ENCODE measurements at regions not wholly inside any gene's neighbourhood (a gene's known extent, or its start where the extent isn't known, plus 50 kb on each side); places are given as distances from the start of the nearest gene placed in this dataset.

GRCh38 chr6:115360602-115361325 is 699.9 kb downstream of the FRK start:
- DNase-seq: no peak
- no peaks in the 10 kb centered on the region for H3K36me3 ChIP-seq
- H3K4me3 ChIP-seq (ENCODE audit: low read depth, low read length): no peak overlapping the region
- TF ChIP-seq CTCF (IDR thresholded peaks at IDR 0.05; ENCODE audit: low read depth, low read length): no peak
- H3K4me1 ChIP-seq: peaks cover 8% of the 10 kb centered on the region
- peaks cover under 1% of the 10 kb centered on the region; the same call in 1 of the 2 replicates for H3K9me3 ChIP-seq
- H3K27me3 ChIP-seq: no peaks in the 10 kb centered on the region

- no peak overlapping the region for H3K4me3 ChIP-seq (ENCODE audit: low read depth, low read length)
- H3K36me3 ChIP-seq: no peaks in the 10 kb centered on the region
- DNase-seq: no peak
- no peaks in the 10 kb centered on the region for H3K9me3 ChIP-seq
- no peaks in the 10 kb centered on the region for H3K27me3 ChIP-seq
- H3K4me1 ChIP-seq: peaks cover 8% of the 10 kb centered on the region
- no peak for TF ChIP-seq CTCF (IDR thresholded peaks at IDR 0.05; ENCODE audit: low read depth, low read length)
Observed at GRCh38 chr6:115358616-115359015, 702.1 kb downstream of the FRK start.

GRCh38 chr6:115356371-115356770 is 704.3 kb downstream of the FRK start:
- H3K4me1 ChIP-seq: peaks cover 4% of the 10 kb centered on the region; the same call in 1 of the 2 replicates
- no peaks in the 10 kb centered on the region for H3K36me3 ChIP-seq
- no peaks in the 10 kb centered on the region for H3K9me3 ChIP-seq
- DNase-seq: no peak
- TF ChIP-seq CTCF (IDR thresholded peaks at IDR 0.05; ENCODE audit: low read depth, low read length): no peak
- no peak overlapping the region for H3K4me3 ChIP-seq (ENCODE audit: low read depth, low read length)
- no peaks in the 10 kb centered on the region for H3K27me3 ChIP-seq

- Histone ChIP-seq H3K4me1 (no peaks in the 10 kb centered on the region), H3K27me3 (no peaks in the 10 kb centered on the region), H3K4me3 (ENCODE audit: low read depth, low read length) (no peak overlapping the region), H3K36me3 (no peaks in the 10 kb centered on the region), H3K9me3 (no peaks in the 10 kb centered on the region)
- no peak for TF ChIP-seq CTCF (IDR thresholded peaks at IDR 0.05; ENCODE audit: low read depth, low read length)
- no peak for DNase-seq
Observed at GRCh38 chr6:115323001-115323400, 737.7 kb downstream of the FRK start.

- no peaks in the 10 kb centered on the region for H3K27me3 ChIP-seq
- no peak for TF ChIP-seq CTCF (IDR thresholded peaks at IDR 0.05; ENCODE audit: low read depth, low read length)
- H3K4me3 ChIP-seq (ENCODE audit: low read depth, low read length): no peak overlapping the region
Observed at GRCh38 chr6:115319823-115320222, 740.9 kb downstream of the FRK start.

GRCh38 chr6:115310156-115310555 is 750.5 kb downstream of the FRK start:
- H3K27me3 ChIP-seq: no peaks in the 10 kb centered on the region

More at GRCh38 chr6:115319823-115320222, 740.9 kb downstream of the FRK start:
- no peaks in the 10 kb centered on the region for H3K36me3 ChIP-seq
- H3K4me1 ChIP-seq: no peaks in the 10 kb centered on the region
- no peak for DNase-seq
- no peaks in the 10 kb centered on the region for H3K9me3 ChIP-seq

More at GRCh38 chr6:115310156-115310555, 750.5 kb downstream of the FRK start:
- TF ChIP-seq CTCF (IDR thresholded peaks at IDR 0.05; ENCODE audit: low read depth, low read length): no peak
- H3K4me3 ChIP-seq (ENCODE audit: low read depth, low read length): no peak overlapping the region
- H3K4me1 ChIP-seq: no peaks in the 10 kb centered on the region
- no peaks in the 10 kb centered on the region for H3K36me3 ChIP-seq
- no peaks in the 10 kb centered on the region for H3K9me3 ChIP-seq
- DNase-seq: no peak
